Keratinocyte (primary cell): ENCODE measurements at regions not wholly inside any gene's neighbourhood (a gene's known extent, or its start where the extent isn't known, plus 50 kb on each side); places are given as distances from the start of the nearest gene placed in this dataset.

Experiments
- DNase-seq: peaks from one replicate; pipeline ENCODE4 v3.0.0-alpha.2; 2011; ENCODE audit warnings: low read depth, missing footprints, low spot score
- FAIRE-seq: peaks from 2 replicates; lab custom pipeline; 2011; peaks lifted over from hg19 to GRCh38; lab: Jason Lieb, UNC
- H2AFZ ChIP-seq: 2 replicates; pipeline ENCODE4 v1.6.0; 2012; ENCODE audit warnings: low read length, control low read depth, inconsistent platforms; ENCODE audit not compliant: control insufficient read depth
- H3K27ac ChIP-seq: 2 replicates; pipeline ENCODE4 v1.5.1; 2011; ENCODE audit warnings: low read length; ENCODE audit not compliant: control insufficient read depth, insufficient read depth
- H3K27me3 ChIP-seq: 3 replicates; pipeline ENCODE4 v1.6.0; 2011; ENCODE audit warnings: low read length; ENCODE audit not compliant: control insufficient read depth, insufficient read depth; ENCODE audit errors: extremely low read depth
- H3K36me3 ChIP-seq, 2 experiments: 2 replicates in 1 of 2; 3 replicates in 1 of 2; pipeline ENCODE4 v1.5.1; 2011; ENCODE audit warnings: low read length in 2 of 2, mild to moderate bottlenecking in 1 of 2; ENCODE audit not compliant: control insufficient read depth in 2 of 2, insufficient read depth in 2 of 2; ENCODE audit errors: extremely low read depth in 1 of 2
- H3K4me1 ChIP-seq: 3 replicates; pipeline ENCODE4 v1.5.1; 2011; ENCODE audit warnings: low read length; ENCODE audit not compliant: control insufficient read depth, insufficient read depth; ENCODE audit errors: extremely low read depth
- H3K4me2 ChIP-seq: 3 replicates; pipeline ENCODE4 v1.6.0; 2011; ENCODE audit warnings: low read depth, low read length; ENCODE audit not compliant: control insufficient read depth, insufficient read depth; ENCODE audit errors: extremely low read depth
- H3K4me3 ChIP-seq, 3 experiments: fragments of 200-600 bp in 1 of 3; sonication (generic) in 1 of 3; 2 replicates in 2 of 3; 3 replicates in 1 of 3; pipeline ENCODE4 v1.5.1; 2011 to 2016; ENCODE audit warnings: low read length in 3 of 3, mild to moderate bottlenecking in 3 of 3, control low read depth in 2 of 3, inconsistent platforms in 1 of 3, low read depth in 1 of 3, mixed read lengths in 1 of 3, mixed run types in 1 of 3, moderate library complexity in 1 of 3; ENCODE audit not compliant: control insufficient read depth in 2 of 3, insufficient read depth in 2 of 3; ENCODE audit errors: extremely low read depth in 1 of 3
- H3K79me2 ChIP-seq: 2 replicates; pipeline ENCODE4 v1.6.0; 2012; ENCODE audit warnings: low read length; ENCODE audit not compliant: control insufficient read depth, insufficient read depth
- H3K9ac ChIP-seq: 3 replicates; pipeline ENCODE4 v1.6.0; 2011; ENCODE audit warnings: low read length; ENCODE audit not compliant: control insufficient read depth, insufficient read depth; ENCODE audit errors: extremely low read depth
- H3K9me1 ChIP-seq: 3 replicates; pipeline ENCODE4 v1.6.0; 2011; ENCODE audit warnings: low read length; ENCODE audit not compliant: control insufficient read depth, insufficient read depth; ENCODE audit errors: extremely low read depth
- H3K9me3 ChIP-seq: 2 replicates; pipeline ENCODE4 v1.5.1; 2012; ENCODE audit warnings: low read depth, low read length; ENCODE audit not compliant: control insufficient read depth
- H4K20me1 ChIP-seq: 3 replicates; pipeline ENCODE4 v1.6.0; 2011; ENCODE audit warnings: low read length; ENCODE audit not compliant: control insufficient read depth, insufficient read depth; ENCODE audit errors: extremely low read depth
- EZH2 ChIP-seq: IDR thresholded peaks from one replicate; pipeline ENCODE4 v1.6.1; 2012; ENCODE audit warnings: inconsistent platforms, mild to moderate bottlenecking, low read length, moderate library complexity
- dilution Hi-C: fragments of 300-500 bp; cut with MboI; formaldehyde crosslinking; loops from one replicate; pipeline ENCODE4 v1.7.0; 2020; ENCODE audit warnings: low sequenced_read_pairs; ENCODE audit not compliant: extremely low pct_ligation_motif_present
- TF ChIP-seq, protein P1 (sequence below), 3 experiments: IDR thresholded peaks in 1 of 3; conservative IDR thresholded peaks in 1 of 3; optimal IDR thresholded peaks in 1 of 3; 2 replicates in 2 of 3; 3 replicates in 1 of 3; pipeline versions ENCODE3 to v1.5.1; 2011; ENCODE audit warnings: low read length in 3 of 3, mild to moderate bottlenecking in 3 of 3, moderate library complexity in 2 of 3, control low read depth in 1 of 3, inconsistent platforms in 1 of 3; ENCODE audit not compliant: insufficient read depth in 2 of 3; ENCODE audit errors: extremely low read depth in 1 of 3

GRCh38 chr6:115000736-115001135 is 657.9 kb upstream of the HS3ST5 start:
- H2AFZ ChIP-seq, result no peak overlapping the region
- FAIRE-seq (no peak), DNase-seq (no peak)
- H3K9me3 ChIP-seq, result no peaks in the 10 kb centered on the region
- dilution Hi-C loops, result no loop called here
- no peaks in the 10 kb centered on the region for H3K9me1 ChIP-seq
- H3K27me3 ChIP-seq, result no peaks in the 10 kb centered on the region
- no peaks in the 10 kb centered on the region for H4K20me1 ChIP-seq
- H3K9ac ChIP-seq, result no peak overlapping the region
- no peak overlapping the region for H3K4me3 ChIP-seq
- H3K79me2 ChIP-seq, result no peaks in the 10 kb centered on the region
- no peak for TF ChIP-seq EZH2
- TF ChIP-seq, protein P1, sequence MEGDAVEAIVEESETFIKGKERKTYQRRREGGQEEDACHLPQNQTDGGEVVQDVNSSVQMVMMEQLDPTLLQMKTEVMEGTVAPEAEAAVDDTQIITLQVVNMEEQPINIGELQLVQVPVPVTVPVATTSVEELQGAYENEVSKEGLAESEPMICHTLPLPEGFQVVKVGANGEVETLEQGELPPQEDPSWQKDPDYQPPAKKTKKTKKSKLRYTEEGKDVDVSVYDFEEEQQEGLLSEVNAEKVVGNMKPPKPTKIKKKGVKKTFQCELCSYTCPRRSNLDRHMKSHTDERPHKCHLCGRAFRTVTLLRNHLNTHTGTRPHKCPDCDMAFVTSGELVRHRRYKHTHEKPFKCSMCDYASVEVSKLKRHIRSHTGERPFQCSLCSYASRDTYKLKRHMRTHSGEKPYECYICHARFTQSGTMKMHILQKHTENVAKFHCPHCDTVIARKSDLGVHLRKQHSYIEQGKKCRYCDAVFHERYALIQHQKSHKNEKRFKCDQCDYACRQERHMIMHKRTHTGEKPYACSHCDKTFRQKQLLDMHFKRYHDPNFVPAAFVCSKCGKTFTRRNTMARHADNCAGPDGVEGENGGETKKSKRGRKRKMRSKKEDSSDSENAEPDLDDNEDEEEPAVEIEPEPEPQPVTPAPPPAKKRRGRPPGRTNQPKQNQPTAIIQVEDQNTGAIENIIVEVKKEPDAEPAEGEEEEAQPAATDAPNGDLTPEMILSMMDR (optimal IDR thresholded peaks at IDR 0.05 in 1 of 3, IDR thresholded peaks at IDR 0.05 in 1 of 3, conservative IDR thresholded peaks at IDR 0.05 in 1 of 3; ENCODE audit: extremely low read depth in 1 of 3, insufficient read depth in 2 of 3, low read length in 3 of 3), result no peak
- H3K4me1 ChIP-seq, result no peaks in the 10 kb centered on the region
- no peak overlapping the region for H3K27ac ChIP-seq
- no peak overlapping the region for H3K4me2 ChIP-seq
- H3K36me3 ChIP-seq, result no peaks in the 10 kb centered on the region

GRCh38 chr6:114998492-114998891 is 655.7 kb upstream of the HS3ST5 start:
- TF ChIP-seq EZH2, result no peak
- TF ChIP-seq, protein P1 (optimal IDR thresholded peaks at IDR 0.05 in 1 of 3, IDR thresholded peaks at IDR 0.05 in 1 of 3, conservative IDR thresholded peaks at IDR 0.05 in 1 of 3; ENCODE audit: extremely low read depth in 1 of 3, insufficient read depth in 2 of 3, low read length in 3 of 3), result no peak
- no peaks in the 10 kb centered on the region for H4K20me1 ChIP-seq
- no peak overlapping the region for H3K4me2 ChIP-seq
- H3K79me2 ChIP-seq, result no peaks in the 10 kb centered on the region
- no peak overlapping the region for H2AFZ ChIP-seq
- H3K27me3 ChIP-seq, result no peaks in the 10 kb centered on the region
- no peak overlapping the region for H3K27ac ChIP-seq
- H3K9me3 ChIP-seq, result no peaks in the 10 kb centered on the region
- FAIRE-seq, result no peak
- H3K9me1 ChIP-seq, result no peaks in the 10 kb centered on the region
- no peaks in the 10 kb centered on the region for H3K4me1 ChIP-seq
- DNase-seq, result no peak
- H3K36me3 ChIP-seq, result no peaks in the 10 kb centered on the region
- H3K9ac ChIP-seq, result no peak overlapping the region
- no peak overlapping the region for H3K4me3 ChIP-seq
- dilution Hi-C loops, result no loop called here
